ENCODE measurements at regions not wholly inside any gene's neighbourhood (a gene's known extent, or its start where the extent isn't known, plus 50 kb on each side); places are given as distances from the start of the nearest gene placed in this dataset.

- ATAC-seq, result no peak
- Histone ChIP-seq H3K9ac (ENCODE audit: low read length) (no peak overlapping the region), H4K20me1 (ENCODE audit: low read length) (no peaks in the 10 kb centered on the region), H3F3A (ENCODE audit: low read length, unreplicated experiment) (no peaks in the 10 kb centered on the region), H3K4me3 (ENCODE audit: low read length) (no peak overlapping the region), H2AFZ (ENCODE audit: low read length) (no peak overlapping the region), H3K27ac (ENCODE audit: low read length) (no peak overlapping the region), H3K27me3 (ENCODE audit: low read length) (no peaks in the 10 kb centered on the region), H3K36me3 (ENCODE audit: low read depth, low read length) (no peaks in the 10 kb centered on the region), H3K4me1 (ENCODE audit: insufficient read depth, low read length) (no peaks in the 10 kb centered on the region), H3K9me3 (ENCODE audit: low read length) (no peaks in the 10 kb centered on the region), H3K4me2 (ENCODE audit: low read length) (no peak overlapping the region), H3K9me2 (replicated peaks; ENCODE audit: low read length) (no peaks in the 10 kb centered on the region), H3K79me2 (ENCODE audit: low read length) (no peaks in the 10 kb centered on the region)
- DNase-seq, result no peak
- CTCF ChIA-PET, result no interaction called here
- POLR2A ChIA-PET (ENCODE audit: unreplicated experiment), result no interaction called here
- BruUV-seq (replicated peaks), result no TSS peak
- no peak for TF ChIP-seq EZH2 (IDR thresholded peaks at IDR 0.05; ENCODE audit: low read length, unreplicated experiment)
- TF ChIP-seq EZH2phosphoT487 (IDR thresholded peaks at IDR 0.05; ENCODE audit: borderline replicate concordance, low read length), result no peak
- TF ChIP-seq CTCF (conservative IDR thresholded peaks at IDR 0.05; ENCODE audit: low read depth, low read length), result no peak
- intact Hi-C loops (cut with micrococcal nuclease), result no loop called here
Measured at GRCh38 chr15:75134748-75135147, 66.9 kb upstream of the C15orf39 start.

- no TSS peak for BruUV-seq (replicated peaks)
- TF ChIP-seq EZH2phosphoT487 (IDR thresholded peaks at IDR 0.05; ENCODE audit: borderline replicate concordance, low read length) (no peak), CTCF (conservative IDR thresholded peaks at IDR 0.05; ENCODE audit: low read depth, low read length) (no peak), EZH2 (IDR thresholded peaks at IDR 0.05; ENCODE audit: low read length, unreplicated experiment) (no peak)
- Histone ChIP-seq H3K9me2 (replicated peaks; ENCODE audit: low read length) (no peaks in the 10 kb centered on the region), H3K27ac (ENCODE audit: low read length) (no peak overlapping the region), H3F3A (ENCODE audit: low read length, unreplicated experiment) (no peaks in the 10 kb centered on the region), H3K27me3 (ENCODE audit: low read length) (no peaks in the 10 kb centered on the region), H3K36me3 (ENCODE audit: low read depth, low read length) (no peaks in the 10 kb centered on the region), H3K4me3 (ENCODE audit: low read length) (no peak overlapping the region), H3K79me2 (ENCODE audit: low read length) (no peaks in the 10 kb centered on the region), H3K9me3 (ENCODE audit: low read length) (no peaks in the 10 kb centered on the region), H3K4me1 (ENCODE audit: insufficient read depth, low read length) (no peaks in the 10 kb centered on the region), H3K9ac (ENCODE audit: low read length) (no peak overlapping the region), H3K4me2 (ENCODE audit: low read length) (no peak overlapping the region), H4K20me1 (ENCODE audit: low read length) (no peaks in the 10 kb centered on the region), H2AFZ (ENCODE audit: low read length) (no peak overlapping the region)
- intact Hi-C loops (cut with micrococcal nuclease), result no loop called here
- POLR2A ChIA-PET (ENCODE audit: unreplicated experiment), result no interaction called here
- CTCF ChIA-PET, result no interaction called here
- DNase-seq, result no peak
- no peak for ATAC-seq
Measured at GRCh38 chr15:75136118-75136517, 65.6 kb upstream of the C15orf39 start.

- CTCF ChIA-PET, result no interaction called here
- no peak overlapping the region for H3K4me3 ChIP-seq (ENCODE audit: low read length)
- H3K27ac ChIP-seq (ENCODE audit: low read length), result no peak overlapping the region
- no peaks in the 10 kb centered on the region for H3K4me1 ChIP-seq (ENCODE audit: insufficient read depth, low read length)
- no peak overlapping the region for H3K4me2 ChIP-seq (ENCODE audit: low read length)
- intact Hi-C loops (cut with micrococcal nuclease), result no loop called here
- no peak for ATAC-seq
- no peak overlapping the region for H3K9ac ChIP-seq (ENCODE audit: low read length)
- no peaks in the 10 kb centered on the region for H3K9me3 ChIP-seq (ENCODE audit: low read length)
- BruUV-seq (replicated peaks), result no TSS peak
- no peaks in the 10 kb centered on the region for H3K9me2 ChIP-seq (replicated peaks; ENCODE audit: low read length)
- H4K20me1 ChIP-seq (ENCODE audit: low read length), result no peaks in the 10 kb centered on the region
- no peaks in the 10 kb centered on the region for H3K27me3 ChIP-seq (ENCODE audit: low read length)
- H3K36me3 ChIP-seq (ENCODE audit: low read depth, low read length), result no peaks in the 10 kb centered on the region
- no peaks in the 10 kb centered on the region for H3K79me2 ChIP-seq (ENCODE audit: low read length)
- TF ChIP-seq EZH2phosphoT487 (IDR thresholded peaks at IDR 0.05; ENCODE audit: borderline replicate concordance, low read length), result no peak
- TF ChIP-seq CTCF (conservative IDR thresholded peaks at IDR 0.05; ENCODE audit: low read depth, low read length), result no peak
- H3F3A ChIP-seq (ENCODE audit: low read length, unreplicated experiment), result no peaks in the 10 kb centered on the region
- DNase-seq, result no peak
- POLR2A ChIA-PET (ENCODE audit: unreplicated experiment), result no interaction called here
- no peak overlapping the region for H2AFZ ChIP-seq (ENCODE audit: low read length)
Measured at GRCh38 chr15:75136758-75137157, 64.9 kb upstream of the C15orf39 start.
